NCI-H2029 (cell line): ENCODE measurements at regions not wholly inside any gene's neighbourhood (a gene's known extent, or its start where the extent isn't known, plus 50 kb on each side); places are given as distances from the start of the nearest gene placed in this dataset.

Source experiments
- DNase-seq: peaks from one replicate; lab custom pipeline; 2025; lab: John Stamatoyannopoulos, UW

DNA sequence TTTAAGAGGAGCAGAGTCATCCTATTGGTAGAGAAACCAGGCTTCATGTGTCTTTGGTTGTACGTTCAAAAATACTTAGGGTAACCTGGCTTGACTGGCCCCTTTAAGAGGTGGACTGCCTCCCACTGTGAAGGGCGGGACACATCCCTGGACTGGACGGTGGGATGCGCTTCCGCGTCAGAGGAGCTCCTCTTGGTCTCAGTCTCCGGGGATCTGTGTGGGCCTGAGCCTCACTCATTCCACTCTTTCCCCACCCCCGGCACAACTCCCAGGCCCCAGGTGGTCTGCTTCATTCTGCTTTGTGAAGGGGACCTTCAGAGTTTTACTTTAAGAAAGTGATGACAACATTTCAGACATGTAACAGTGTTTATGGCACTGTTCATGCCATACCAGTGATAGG lies 601.1 kb downstream of the IRX1 start:
- no peak for DNase-seq

GRCh38 chr5:4197151-4197550 lies 601.5 kb downstream of the IRX1 start:
- no peak for DNase-seq

DNA sequence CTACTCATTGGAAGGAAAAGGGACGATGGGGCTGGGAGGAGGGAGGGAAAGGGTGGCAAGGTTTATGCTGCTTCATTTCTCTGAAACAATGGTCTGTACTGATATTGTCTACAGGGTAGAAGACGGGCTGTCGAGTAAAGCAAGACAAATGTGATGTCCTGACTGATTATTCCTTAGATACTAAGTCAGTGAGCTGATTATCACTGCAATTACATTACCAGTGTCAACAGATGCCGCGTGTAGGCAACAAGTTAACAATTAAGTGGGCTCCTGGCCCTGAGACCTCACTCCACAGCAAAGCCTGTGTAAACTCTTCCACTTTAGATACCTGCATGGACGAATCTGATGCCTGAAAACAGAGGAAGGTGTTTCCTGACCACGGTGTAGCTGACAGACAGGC lies 602.8 kb downstream of the IRX1 start:
- no peak for DNase-seq

- no peak for DNase-seq
Observed at GRCh38 chr5:4199049-4199841, 603.6 kb downstream of the IRX1 start.

GRCh38 chr5:4203146-4203545 lies 607.5 kb downstream of the IRX1 start:
- no peak for DNase-seq

- DNase-seq: no peak
Observed at GRCh38 chr5:4204276-4205141, 608.9 kb downstream of the IRX1 start.

DNA sequence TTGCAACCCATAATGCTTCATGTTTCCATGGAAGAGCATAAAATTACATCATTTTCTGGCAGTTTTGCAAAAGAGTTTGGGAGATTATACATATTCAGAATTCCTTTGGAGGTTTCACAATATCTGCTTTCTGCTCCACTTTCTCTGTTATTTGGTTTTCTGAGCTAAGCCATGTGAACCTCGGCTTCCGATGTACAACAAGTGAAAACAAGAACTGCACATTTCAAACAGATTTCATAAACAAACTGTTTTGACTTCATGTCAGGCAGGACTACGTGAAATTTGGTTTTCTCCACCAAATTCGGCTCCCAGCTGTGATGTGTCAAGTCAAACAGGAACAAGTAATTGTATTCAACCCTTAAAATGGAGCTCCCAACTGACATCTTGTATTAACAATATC lies 609.8 kb downstream of the IRX1 start:
- DNase-seq: no peak

DNA sequence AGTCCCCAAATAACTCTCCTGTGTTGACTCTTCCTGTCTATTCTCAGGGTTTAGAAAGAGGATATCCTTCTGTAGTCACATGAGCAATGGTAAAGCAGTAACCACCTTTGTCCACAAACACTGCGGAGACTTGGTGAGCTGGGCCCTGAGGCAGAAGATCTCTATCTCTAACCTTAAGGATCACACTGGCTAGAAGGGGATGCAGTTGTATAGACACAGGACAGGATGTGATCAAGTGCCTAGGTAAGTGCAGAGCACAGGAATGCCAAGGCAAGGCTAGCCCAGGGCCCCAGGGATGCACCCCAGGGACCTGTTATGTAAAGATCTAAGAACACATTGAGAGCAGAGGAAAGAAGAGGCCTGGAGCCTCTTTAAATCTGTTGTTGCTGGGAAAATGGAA lies 610.5 kb downstream of the IRX1 start:
- DNase-seq: no peak

- no peak for DNase-seq
Observed at GRCh38 chr5:4207486-4207885, 611.9 kb downstream of the IRX1 start.

DNA sequence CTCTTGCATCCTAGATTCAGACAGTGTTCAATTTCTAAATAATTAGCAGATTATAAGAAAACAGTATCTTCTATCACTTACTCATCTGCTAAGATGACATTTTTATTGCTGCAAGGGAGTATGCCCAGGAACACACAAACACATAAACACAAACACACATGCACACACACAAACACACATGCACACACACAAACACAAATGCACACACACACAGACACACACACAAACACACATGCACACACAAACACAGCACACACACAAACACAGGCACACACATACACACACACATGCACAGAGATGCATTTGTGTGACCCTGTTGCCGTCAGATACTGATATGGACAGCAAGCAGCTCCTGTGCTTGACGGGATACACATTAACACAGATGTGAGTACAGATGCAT lies 612.9 kb downstream of the IRX1 start:
- DNase-seq: no peak

DNA sequence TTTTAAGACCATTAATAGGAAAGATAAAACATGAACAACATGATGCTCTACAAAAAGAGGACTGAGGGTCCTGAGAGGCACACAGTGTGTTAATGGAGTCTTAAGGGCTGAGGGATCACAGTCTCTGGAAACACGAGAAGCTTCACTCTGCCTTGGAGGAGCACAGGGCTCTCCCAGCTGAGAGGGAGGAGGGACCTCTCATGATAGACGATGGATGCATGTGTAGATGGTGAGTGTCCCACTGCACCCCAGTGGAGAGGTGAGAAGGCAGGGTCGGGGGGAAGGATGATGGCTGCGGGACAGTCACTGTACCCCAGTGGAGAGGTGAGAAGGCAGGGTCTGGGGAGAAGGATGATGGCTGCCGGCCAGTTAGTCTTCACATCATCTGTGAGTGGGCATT lies 613.4 kb downstream of the IRX1 start:
- no peak for DNase-seq

DNA sequence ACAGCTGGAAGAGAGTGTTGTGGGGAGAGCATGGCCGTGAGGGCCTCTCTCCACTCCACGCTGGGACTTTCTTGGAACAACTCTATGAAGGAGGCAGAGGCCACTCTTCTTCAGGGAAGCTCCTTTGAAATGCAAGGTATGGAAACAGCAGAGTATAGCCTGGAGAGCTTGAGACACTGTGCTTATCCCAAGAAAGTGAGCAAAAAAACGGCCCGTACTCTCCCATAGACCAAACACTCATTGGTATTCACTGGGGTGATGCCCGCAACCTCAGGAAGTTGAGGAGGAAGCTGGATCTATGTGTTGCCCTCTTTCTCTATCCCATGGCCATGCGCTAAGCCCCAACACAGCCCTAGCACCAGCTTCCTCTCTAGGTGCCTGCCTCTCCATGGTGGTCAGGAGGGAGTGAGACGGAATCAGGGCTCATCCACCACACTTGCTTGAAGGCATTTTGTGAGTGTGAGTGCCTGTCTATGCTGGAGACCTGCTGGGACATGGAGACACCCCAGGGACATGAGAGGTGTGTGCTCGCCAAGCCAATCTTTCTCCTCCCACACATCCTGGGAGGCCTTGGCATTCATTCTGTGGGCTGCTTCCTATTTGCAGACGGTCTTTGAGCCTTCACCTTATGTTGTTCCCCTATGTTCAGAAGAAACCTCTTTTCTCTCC lies 616.6 kb downstream of the IRX1 start:
- no peak for DNase-seq

DNA sequence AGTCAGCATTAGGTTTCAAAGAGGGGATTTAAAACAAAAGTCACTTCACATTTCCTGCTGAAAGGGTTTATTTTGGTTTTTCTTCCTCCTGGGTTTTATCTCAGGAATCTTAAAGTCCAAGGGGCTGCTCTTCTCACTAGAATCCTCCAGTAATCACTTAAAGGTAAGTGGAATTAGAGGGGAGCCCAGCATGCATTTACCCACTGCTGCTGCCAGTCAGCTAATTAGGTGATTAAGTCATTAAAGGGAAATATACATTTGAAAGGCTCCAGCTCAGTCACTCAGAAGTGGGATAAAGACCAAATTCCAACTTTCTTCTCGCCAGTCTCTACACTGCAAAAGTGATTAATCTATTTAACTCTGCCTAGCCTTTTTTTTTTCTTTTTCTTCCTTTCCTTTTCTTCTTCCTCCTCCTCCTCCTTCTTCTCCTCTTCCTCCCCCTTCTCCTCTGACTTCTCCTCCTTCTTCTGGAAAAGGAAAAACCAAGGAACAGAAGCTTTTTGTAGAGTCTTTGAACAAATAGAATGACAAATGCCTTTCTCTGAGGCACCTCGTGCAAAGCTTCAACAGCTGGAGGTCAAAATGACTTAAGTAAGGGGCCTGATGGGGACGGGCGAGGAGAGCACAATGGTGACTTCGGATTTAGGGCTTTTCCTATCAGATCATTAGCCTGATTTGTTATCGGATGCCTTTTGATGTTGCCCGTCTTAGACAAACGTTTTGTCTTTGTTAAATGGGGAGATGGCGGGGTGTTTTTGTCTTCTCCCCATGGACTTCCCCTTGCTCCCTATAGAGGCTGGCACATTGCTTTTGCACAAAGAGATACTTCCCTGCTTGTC lies 617.6 kb downstream of the IRX1 start:
- DNase-seq: no peak

DNA sequence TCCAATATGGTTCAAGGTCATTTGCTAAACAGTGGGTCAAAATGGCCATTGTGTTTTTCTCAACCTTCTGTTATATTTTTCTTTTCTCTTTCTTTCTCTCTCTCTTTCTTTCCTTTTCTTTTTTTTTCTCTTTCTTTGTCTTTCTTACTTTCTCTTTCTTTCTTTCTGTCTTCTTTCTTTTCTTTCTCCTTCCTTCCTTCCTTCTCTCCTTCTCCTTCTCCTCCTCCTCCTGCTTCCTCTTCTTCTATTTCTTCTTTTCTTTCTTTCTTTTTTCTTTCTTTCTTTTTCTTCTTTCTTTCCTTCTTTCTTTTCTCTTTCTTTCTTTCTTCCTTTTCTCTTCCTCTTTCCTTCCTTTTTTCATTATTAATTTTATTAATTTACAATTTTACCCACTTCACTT lies 619.5 kb downstream of the IRX1 start:
- no peak for DNase-seq

DNA sequence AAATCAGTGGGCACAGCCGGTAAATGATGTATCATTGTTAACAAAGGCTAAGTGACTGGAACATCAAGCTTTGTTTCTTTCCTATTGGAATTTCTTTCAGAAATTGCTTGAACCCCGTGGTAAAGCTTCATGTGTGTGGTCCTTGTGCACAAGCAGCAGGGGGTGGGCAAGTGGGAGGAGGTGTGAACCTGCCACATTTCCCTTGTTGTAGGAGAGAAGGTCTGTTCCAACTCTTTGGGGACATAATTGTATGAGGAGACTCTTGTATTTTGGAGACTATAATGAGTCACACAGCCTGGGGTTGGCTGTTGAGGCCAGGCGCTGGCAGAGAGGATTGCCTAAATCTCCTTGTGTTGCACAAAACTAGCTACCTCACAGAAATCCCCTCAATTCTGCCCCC lies 620.5 kb downstream of the IRX1 start:
- no peak for DNase-seq

DNA sequence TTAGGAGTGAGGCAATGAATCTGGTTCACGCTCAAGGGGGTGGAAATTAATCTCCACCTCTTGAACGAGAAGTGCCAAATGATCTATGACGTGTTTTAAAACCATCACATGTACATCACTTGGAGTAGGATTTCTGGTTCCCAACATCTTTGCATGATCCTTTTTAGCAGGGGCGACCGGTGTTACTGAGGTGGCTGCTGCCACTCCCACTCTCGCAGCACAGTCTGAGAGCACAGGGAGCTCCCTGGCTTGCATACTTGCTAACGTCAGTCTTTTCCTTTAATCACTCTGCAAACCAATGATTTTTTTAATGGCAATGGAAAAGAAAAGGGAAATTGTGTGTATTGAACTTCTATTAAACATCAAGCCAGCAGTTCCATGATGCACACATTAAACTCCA lies 624.4 kb downstream of the IRX1 start:
- no peak for DNase-seq

DNA sequence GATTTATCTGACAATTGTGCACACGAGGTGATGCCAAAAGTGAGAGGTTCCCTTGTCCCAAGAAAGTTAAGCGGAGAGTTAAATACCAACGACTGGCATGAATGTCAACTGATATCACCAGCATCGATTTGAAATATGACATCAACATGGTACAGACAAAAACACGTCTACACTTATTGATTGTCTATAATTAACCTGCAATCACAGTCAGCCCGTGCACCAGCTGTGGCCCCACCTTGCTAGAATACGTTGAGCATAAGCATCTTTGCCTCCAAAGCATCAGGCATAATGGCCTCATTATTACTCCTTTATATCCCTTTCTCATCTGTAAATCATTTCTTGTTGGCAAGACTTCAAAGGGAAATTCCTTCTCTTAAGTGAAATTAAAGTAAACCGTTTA lies 625.4 kb downstream of the IRX1 start:
- DNase-seq: no peak

DNA sequence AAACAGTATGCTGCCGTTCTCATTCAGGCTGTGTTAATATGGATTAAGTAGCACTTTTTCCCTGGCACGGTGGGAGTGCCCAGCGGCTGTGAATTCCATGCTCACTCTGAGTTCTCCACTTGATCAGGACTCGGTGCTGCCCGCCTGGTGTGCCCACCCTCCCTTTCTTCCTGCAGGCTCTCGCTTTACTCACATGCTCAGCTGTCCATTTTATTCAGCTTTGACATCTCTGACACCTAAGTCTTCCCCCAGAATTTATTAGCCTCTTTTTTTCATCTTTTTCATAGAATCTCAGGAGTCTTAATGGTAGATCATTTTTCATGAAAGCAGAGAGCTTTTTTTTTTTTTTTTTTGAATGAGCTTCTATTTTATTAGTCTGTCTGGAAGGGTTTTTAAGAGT lies 626.5 kb downstream of the IRX1 start:
- DNase-seq: no peak

GRCh38 chr5:4222821-4223220 lies 627.2 kb downstream of the IRX1 start:
- no peak for DNase-seq

DNA sequence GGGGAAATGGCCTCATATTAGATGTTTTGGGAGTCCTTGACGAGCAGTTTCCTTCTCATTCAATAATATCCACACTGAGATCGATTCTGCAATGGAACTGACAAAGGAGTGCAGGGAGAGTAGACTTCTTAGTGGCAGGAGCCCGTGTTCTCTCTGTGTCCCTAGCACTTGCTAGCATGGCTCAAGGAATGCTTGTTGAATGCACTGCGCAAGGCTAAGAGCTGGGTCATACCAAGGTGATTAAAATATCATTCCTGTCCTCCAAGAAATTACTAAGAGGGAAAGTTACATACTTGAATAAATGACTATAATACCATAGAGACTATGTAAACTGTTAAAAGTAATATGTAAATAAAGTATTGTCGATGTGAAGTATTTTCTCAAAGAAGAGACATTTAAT lies 630.1 kb downstream of the IRX1 start:
- no peak for DNase-seq

GRCh38 chr5:4226565-4226964 lies 630.9 kb downstream of the IRX1 start:
- DNase-seq: no peak

DNA sequence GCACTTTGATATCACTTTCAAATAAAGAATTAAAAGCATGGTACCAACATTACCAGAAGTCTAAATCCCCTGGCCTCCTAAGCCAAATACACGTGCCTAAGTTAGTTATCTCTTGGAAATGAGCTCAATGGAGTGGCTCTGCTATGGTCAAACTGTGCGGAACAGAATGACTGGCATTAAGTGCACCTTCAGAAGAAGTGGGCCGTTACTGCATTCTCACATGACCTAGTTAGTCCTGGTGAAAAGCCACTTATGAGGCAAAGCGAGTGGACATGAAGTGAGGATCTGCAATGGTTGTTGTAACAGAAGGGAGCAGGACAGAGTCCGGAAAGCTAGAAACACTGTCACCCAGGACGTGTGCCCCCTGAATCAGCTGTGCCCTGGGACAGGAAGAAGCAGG lies 633.1 kb downstream of the IRX1 start:
- no peak for DNase-seq
